HT1080 (cell line): ENCODE measurements at regions not wholly inside any gene's neighbourhood (a gene's known extent, or its start where the extent isn't known, plus 50 kb on each side); places are given as distances from the start of the nearest gene placed in this dataset.

ENCODE experiments used
- DNase-seq: peaks from one replicate; pipeline ENCODE4 v3.0.0-alpha.2; 2015; ENCODE audit warnings: low read depth

DNA sequence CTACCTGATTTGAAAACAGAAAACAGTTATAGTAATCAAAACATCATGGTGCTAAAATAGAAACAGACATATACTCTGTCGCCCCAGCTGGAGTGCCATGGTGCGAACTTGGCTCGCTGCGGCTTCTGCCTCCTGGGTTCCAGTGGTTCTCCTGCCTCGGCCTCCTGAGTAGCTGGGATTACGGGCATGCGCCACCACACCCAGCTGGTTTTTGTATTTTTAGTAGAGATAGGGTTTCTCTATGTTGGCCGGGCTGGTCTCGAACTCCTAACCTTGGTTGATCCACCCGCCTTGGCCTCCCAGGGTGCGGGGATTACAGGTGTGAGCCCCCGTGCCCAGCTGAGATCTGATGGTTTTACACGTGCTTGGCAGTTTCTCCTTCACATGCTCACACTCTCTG, 495.9 kb downstream of the ANXA1 start:
- no peak for DNase-seq

- no peak for DNase-seq
These were observed 497.9 kb downstream of the ANXA1 start for GRCh38 chr9:73649552-73649951.

- no peak for DNase-seq
These were observed 503.7 kb downstream of the ANXA1 start for GRCh38 chr9:73655363-73655762.

DNA sequence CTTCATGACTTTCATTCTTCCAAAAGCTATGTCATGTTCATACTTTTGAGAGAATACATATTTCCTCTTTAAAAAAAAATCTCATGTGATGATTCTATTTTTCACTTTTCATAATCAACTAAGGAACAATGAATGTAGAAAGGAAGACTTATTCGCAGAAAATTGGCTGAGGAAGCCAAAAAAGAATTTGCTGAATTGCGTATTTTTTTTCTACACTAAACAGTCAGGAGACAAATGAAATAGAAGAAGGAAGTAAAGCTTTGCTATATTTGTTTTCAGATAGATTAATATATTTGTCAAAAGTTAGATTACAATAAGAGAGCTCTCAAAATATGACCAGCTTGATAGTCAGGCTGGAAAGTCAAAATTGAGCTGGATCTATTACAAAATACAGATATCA, 504.2 kb downstream of the ANXA1 start:
- DNase-seq = no peak

- DNase-seq = no peak
These were observed 513.6 kb downstream of the ANXA1 start for GRCh38 chr9:73665253-73665652.

- DNase-seq = peak; percentile 8
These were observed 516.1 kb downstream of the ANXA1 start for GRCh38 chr9:73667749-73668148.

GRCh38 chr9:73680831-73681230, 529.2 kb downstream of the ANXA1 start:
- peak; percentile 1 for DNase-seq

GRCh38 chr9:73682789-73683188, 531.1 kb downstream of the ANXA1 start:
- no peak for DNase-seq

DNA sequence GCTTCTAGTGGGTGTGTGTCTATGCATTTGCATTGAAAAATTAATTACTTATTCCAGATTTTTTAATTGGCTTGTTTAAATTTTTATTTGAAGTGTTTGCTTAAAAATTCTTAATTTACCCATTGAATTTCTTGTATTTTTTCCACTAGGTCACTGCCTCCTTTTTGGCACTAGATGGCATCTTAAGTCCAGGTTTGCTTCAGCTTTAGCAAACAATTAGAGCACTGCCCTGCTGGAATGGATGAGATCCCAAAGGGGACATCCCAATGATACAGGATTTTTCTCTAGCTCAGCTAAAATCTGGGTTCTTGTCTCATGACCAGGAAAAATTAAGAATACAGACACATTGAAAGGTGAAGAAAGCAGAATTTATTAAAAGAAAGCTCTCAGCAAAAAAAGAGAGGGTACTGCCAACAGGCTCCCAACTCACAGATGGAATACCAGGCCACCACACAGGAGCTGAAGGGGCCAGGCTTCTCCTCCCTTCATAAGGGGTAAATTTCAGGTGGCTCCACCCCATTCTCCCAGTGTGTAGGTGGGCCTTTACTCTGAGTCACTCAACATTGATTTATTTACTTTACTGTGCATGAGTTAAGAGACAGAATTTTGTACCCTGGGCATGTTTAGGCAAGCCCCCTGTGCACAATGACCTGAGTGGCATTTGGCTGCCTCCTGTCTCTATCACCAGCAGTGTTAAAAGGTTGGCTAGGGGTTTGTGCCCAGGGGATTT, 532.4 kb downstream of the ANXA1 start:
- peak; percentile 62 for DNase-seq

- DNase-seq = peak; percentile 65
These were observed 532.9 kb downstream of the ANXA1 start for GRCh38 chr9:73684601-73685000.

- DNase-seq = no peak
These were observed 534.1 kb downstream of the ANXA1 start for GRCh38 chr9:73685786-73686185.

DNA sequence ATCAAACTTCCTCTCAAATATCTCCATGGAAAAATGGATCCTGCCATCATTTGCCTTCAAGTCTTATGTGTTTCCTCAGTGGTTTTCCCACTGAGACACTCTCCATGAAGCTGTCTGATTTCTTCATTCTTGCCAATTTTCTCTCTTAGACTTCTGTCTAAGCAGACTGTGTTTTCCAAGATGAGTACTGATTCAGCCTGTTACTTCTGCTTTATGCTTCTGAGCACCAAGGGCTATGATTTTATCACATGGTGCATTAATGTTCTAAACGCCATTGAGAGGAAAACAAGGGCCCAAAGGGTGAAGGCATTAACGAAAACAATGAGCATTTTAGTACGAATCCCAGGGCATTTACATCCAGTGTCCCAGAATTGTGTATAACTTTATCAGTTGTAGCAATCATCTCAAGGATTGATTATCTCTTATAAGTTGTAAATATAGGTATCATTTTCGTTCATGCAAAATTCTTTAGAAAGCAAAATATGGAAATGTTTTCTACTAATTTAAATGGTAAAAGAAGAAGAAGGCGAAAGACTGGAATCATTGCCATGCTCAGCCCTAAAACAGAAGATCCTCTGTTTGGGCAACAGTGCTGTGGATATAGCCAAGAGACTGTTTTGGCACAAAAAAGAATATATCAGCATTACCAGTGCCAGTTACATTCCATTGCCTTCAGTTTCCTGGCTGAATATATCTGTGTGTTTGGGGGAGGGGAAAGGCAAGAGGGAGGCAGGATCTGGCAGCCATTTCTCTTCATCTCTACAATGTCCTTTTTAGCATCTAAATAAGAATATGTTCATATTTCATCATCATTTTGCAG, 537.6 kb downstream of the ANXA1 start:
- no peak for DNase-seq

- peak; percentile 24 for DNase-seq
These were observed 549.9 kb downstream of the ANXA1 start for GRCh38 chr9:73701415-73702057.

DNA sequence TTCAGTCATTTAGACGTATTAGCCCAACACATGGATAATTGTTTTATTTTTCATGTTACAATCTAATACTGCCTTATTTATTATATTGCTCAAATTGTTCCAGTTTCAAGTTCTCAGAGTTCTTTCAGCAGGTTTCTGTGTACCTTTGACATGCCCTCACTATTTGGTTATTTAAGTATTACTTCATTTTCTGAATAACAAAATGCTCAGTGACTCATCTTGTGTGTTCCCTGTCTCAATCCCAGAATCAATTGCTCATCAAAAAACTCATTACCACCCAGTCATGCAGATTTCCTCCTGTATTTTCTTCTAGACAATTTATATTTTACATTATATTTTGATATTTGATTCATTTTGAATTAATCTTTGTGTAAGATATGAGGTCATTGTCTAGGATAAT, 562.6 kb downstream of the ANXA1 start:
- peak; percentile 46 for DNase-seq

GRCh38 chr9:73715591-73715990, 563.9 kb downstream of the ANXA1 start:
- no peak for DNase-seq

DNA sequence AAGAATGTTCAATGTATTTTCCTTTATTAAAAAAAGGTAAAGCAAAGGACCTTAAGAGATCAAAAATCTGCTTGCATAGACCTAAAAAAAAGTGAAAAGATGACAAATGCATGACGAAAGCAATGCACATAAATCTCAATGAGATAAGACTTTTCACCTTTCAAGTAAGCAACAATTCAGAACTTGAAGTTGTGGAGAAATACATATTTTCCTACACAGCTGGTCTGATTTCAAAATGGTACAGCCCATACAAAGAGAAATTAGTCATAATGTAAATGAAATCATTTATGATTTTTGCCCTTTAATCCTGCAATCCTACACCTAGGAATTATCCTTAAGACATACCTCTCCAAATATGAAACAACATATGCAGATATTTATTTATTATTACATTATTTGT, 568.0 kb downstream of the ANXA1 start:
- DNase-seq = no peak

DNA sequence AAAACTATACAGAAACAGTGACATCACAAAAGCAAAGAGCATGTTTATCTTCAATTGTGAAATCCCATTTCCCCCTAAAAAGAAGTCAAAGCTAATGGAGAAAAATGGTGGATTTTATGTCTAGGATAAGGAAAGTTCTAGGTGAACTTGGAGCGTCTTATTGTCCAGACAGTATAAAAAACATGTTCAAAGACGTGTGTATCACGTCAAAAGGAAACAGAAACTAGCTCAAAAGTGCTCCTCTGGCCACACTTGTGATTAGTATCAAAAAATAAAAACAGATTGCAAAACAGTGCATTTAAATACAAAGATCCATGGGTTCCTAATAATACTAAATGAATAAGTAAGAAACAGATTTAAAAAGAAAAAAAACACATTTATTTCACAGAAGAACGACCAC, 568.9 kb downstream of the ANXA1 start:
- DNase-seq = no peak

- no peak for DNase-seq
These were observed 584.6 kb downstream of the ANXA1 start for GRCh38 chr9:73736270-73736669.

GRCh38 chr9:73738741-73739530, 587.3 kb downstream of the ANXA1 start:
- DNase-seq = no peak

GRCh38 chr9:73741316-73741715, 589.7 kb downstream of the ANXA1 start:
- DNase-seq = no peak

DNA sequence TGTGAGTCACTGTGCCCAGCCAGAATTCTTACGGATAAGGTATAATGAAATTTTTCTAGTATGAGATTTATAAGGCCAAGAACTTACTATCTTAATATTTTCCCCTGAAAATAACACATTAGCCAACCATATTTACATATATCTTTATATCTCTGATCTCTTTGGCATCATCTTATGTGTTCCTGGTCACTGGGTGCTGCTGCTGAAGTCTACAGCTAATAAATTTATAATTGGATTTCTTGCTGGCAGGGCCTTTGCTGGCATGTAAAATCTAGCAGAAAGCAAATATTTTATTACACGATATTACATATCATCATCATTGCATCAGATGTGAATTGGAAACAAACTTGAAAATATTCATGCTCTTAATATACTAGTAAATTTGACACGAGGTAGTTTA, 590.7 kb downstream of the ANXA1 start:
- DNase-seq = no peak

DNA sequence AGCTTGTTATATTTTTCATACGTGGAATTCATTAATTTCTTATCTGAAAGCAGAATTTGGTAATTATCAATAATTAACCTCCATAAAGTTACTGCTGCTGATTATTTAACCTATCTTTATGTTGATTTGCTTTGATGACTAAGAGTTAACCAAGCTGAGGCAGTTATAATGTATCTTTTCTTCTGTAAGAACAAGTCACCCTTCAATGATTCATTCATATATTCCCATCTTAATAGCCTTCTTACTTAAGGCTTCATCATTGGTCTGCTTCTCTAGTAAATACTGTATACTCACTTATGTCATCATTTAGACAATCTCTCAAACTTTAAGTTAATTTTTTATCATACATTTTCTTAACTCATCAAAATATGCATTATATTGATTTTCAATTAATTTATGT, 592.2 kb downstream of the ANXA1 start:
- DNase-seq = peak; percentile 49
